H9 (cell line): ENCODE measurements at regions not wholly inside any gene's neighbourhood (a gene's known extent, or its start where the extent isn't known, plus 50 kb on each side); places are given as distances from the start of the nearest gene placed in this dataset.

Source experiments
- DNase-seq: peaks from one replicate; pipeline ENCODE4 v3.0.0-alpha.2; 2017
- H2AFZ ChIP-seq: one replicate; pipeline ENCODE4 v1.6.1; 2013; ENCODE audit warnings: mild to moderate bottlenecking, low read length, control low read depth, moderate library complexity
- H2AK5ac ChIP-seq: 2 replicates; pipeline ENCODE4 v1.6.1; 2013; ENCODE audit warnings: low read length, control low read depth, mixed read lengths; ENCODE audit not compliant: insufficient read length
- H2BK120ac ChIP-seq: one replicate; pipeline ENCODE4 v1.6.1; 2013; ENCODE audit warnings: low read depth, mild to moderate bottlenecking, low read length, control low read depth, inconsistent platforms; ENCODE audit not compliant: poor library complexity, severe bottlenecking
- H2BK12ac ChIP-seq: 2 replicates; pipeline ENCODE4 v1.6.1; 2013; ENCODE audit warnings: low read length, control low read depth, mixed read lengths, low read depth; ENCODE audit not compliant: insufficient read length
- H2BK15ac ChIP-seq: 2 replicates; pipeline ENCODE4 v1.6.1; 2013; ENCODE audit warnings: low read depth, low read length, control low read depth
- H2BK20ac ChIP-seq: one replicate; pipeline ENCODE4 v1.6.1; 2013; ENCODE audit warnings: low read depth, mild to moderate bottlenecking, low read length, control low read depth, inconsistent platforms; ENCODE audit not compliant: poor library complexity, severe bottlenecking
- H2BK5ac ChIP-seq: 2 replicates; pipeline ENCODE4 v1.6.1; 2013; ENCODE audit warnings: low read length, control low read depth, mixed read lengths; ENCODE audit not compliant: insufficient read length
- H3K14ac ChIP-seq: 2 replicates; pipeline ENCODE4 v1.6.1; 2013; ENCODE audit warnings: low read length, control low read depth; ENCODE audit not compliant: insufficient read depth
- H3K18ac ChIP-seq: 2 replicates; pipeline ENCODE4 v1.6.1; 2013; ENCODE audit warnings: low read depth, mild to moderate bottlenecking, mixed read lengths, low read length, control low read depth; ENCODE audit not compliant: insufficient read length
- H3K23ac ChIP-seq: 2 replicates; pipeline ENCODE4 v1.6.1; 2013; ENCODE audit warnings: low read length, control low read depth, mixed read lengths, low read depth; ENCODE audit not compliant: insufficient read length
- H3K23me2 ChIP-seq: 2 replicates; pipeline ENCODE4 v1.6.1; 2013; ENCODE audit warnings: low read depth, mild to moderate bottlenecking, mixed read lengths, low read length, control low read depth; ENCODE audit not compliant: insufficient read length, poor library complexity, severe bottlenecking
- H3K27ac ChIP-seq: 2 replicates; pipeline ENCODE4 v1.5.1; 2013; ENCODE audit warnings: low read length, control low read depth, mixed read lengths, low read depth; ENCODE audit not compliant: insufficient read length
- H3K27me3 ChIP-seq: 2 replicates; pipeline ENCODE4 v1.6.1; 2013; ENCODE audit warnings: low read length, control low read depth, inconsistent platforms; ENCODE audit not compliant: insufficient read depth
- H3K4ac ChIP-seq: 2 replicates; pipeline ENCODE4 v1.6.1; 2013; ENCODE audit warnings: low read depth, mild to moderate bottlenecking, control low read depth, inconsistent platforms, low read length, moderate library complexity
- H3K4me1 ChIP-seq: 2 replicates; pipeline ENCODE4 v1.6.1; 2013; ENCODE audit warnings: low read length, control low read depth, inconsistent platforms; ENCODE audit not compliant: insufficient read depth
- H3K4me2 ChIP-seq: 2 replicates; pipeline ENCODE4 v1.6.1; 2013; ENCODE audit warnings: low read length, control low read depth, mixed read lengths; ENCODE audit not compliant: insufficient read length, insufficient read depth
- H3K56ac ChIP-seq: 2 replicates; pipeline ENCODE4 v1.6.1; 2013; ENCODE audit warnings: low read depth, mild to moderate bottlenecking, mixed read lengths, low read length, control low read depth; ENCODE audit not compliant: insufficient read length
- H3K79me1 ChIP-seq: 2 replicates; pipeline ENCODE4 v1.6.1; 2013; ENCODE audit warnings: low read depth, mild to moderate bottlenecking, moderate library complexity, low read length, control low read depth, inconsistent platforms; ENCODE audit not compliant: insufficient read depth, poor library complexity, severe bottlenecking
- H3K79me2 ChIP-seq: 2 replicates; pipeline ENCODE4 v1.6.1; 2013; ENCODE audit warnings: low read length, control low read depth, inconsistent platforms; ENCODE audit not compliant: insufficient read depth
- H3K9ac ChIP-seq: 2 replicates; pipeline ENCODE4 v1.6.1; 2013; ENCODE audit warnings: low read length, control low read depth, mixed read lengths; ENCODE audit not compliant: insufficient read length; ENCODE audit errors: extremely low read depth
- H3K9me3 ChIP-seq: one replicate; pipeline ENCODE4 v1.6.1; 2013; ENCODE audit warnings: low read depth, low read length, inconsistent platforms; ENCODE audit not compliant: control insufficient read depth
- H3T11ph ChIP-seq: one replicate; pipeline ENCODE4 v1.6.1; 2013; ENCODE audit warnings: mild to moderate bottlenecking, low read length, control low read depth, inconsistent platforms
- H4K20me1 ChIP-seq: one replicate; pipeline ENCODE4 v1.6.1; 2013; ENCODE audit not compliant: control insufficient read depth, insufficient read length, insufficient read depth
- H4K5ac ChIP-seq: 2 replicates; pipeline ENCODE4 v1.6.1; 2013; ENCODE audit warnings: low read depth, mild to moderate bottlenecking, mixed read lengths, low read length, control low read depth; ENCODE audit not compliant: insufficient read length
- H4K8ac ChIP-seq: replicated peaks from 2 replicates; pipeline ENCODE4 v1.6.1; 2013; ENCODE audit warnings: low read length, control low read depth, mixed read lengths, low read depth; ENCODE audit not compliant: insufficient read length
- H4K91ac ChIP-seq: 2 replicates; pipeline ENCODE4 v1.6.1; 2013; ENCODE audit warnings: low read depth, mild to moderate bottlenecking, moderate library complexity, mixed read lengths, low read length, control low read depth; ENCODE audit not compliant: insufficient read length
- H3K27ac Mint-ChIP-seq, 3 experiments: 2 replicates in 2 of 3; 3 replicates in 1 of 3; pipeline ENCODE4 v1.8.0; 2020 to 2021; ENCODE audit warnings: mixed read lengths in 3 of 3, mild to moderate bottlenecking in 1 of 3, moderate library complexity in 1 of 3
- H3K27me3 Mint-ChIP-seq: 2 replicates; pipeline ENCODE4 v1.8.0; 2021; ENCODE audit warnings: low read depth, mild to moderate bottlenecking, moderate library complexity, mixed read lengths
- H3K36me3 Mint-ChIP-seq, 3 experiments: 2 replicates in 2 of 3; 3 replicates in 1 of 3; pipeline ENCODE4 v1.8.0; 2020 to 2021; ENCODE audit warnings: low read depth in 3 of 3, mixed read lengths in 3 of 3; ENCODE audit not compliant: insufficient read depth in 1 of 3
- H3K4me1 Mint-ChIP-seq, 2 experiments: 2 replicates each; pipeline ENCODE4 v1.8.0; 2020; ENCODE audit warnings: mixed read lengths in 2 of 2
- H3K4me3 Mint-ChIP-seq, 2 experiments: 2 replicates in 1 of 2; 3 replicates in 1 of 2; pipeline ENCODE4 v1.8.0; 2020 to 2021; ENCODE audit warnings: mild to moderate bottlenecking in 2 of 2, mixed read lengths in 2 of 2, moderate library complexity in 1 of 2
- H3K9me3 Mint-ChIP-seq, 2 experiments: 2 replicates in 1 of 2; 3 replicates in 1 of 2; pipeline ENCODE4 v1.8.0; 2020; ENCODE audit warnings: mild to moderate bottlenecking in 2 of 2, mixed read lengths in 2 of 2, moderate library complexity in 1 of 2
- CTCF ChIP-seq: fragments of 200-600 bp; sonication (generic); conservative IDR thresholded peaks from 3 replicates; pipeline ENCODE4 v1.8.0; 2021; ENCODE audit warnings: antibody characterized with exemption, mild to moderate bottlenecking

GRCh38 chr2:20504174-20504573 lies 57.3 kb downstream of the RHOB start:
- no peak overlapping the region for H4K8ac ChIP-seq
- no peak overlapping the region for H3K4me2 ChIP-seq
- H2BK120ac ChIP-seq: no peak overlapping the region
- H2AFZ ChIP-seq: no peak overlapping the region
- no peaks in the 10 kb centered on the region for H3K23me2 ChIP-seq
- no peak overlapping the region for H2BK12ac ChIP-seq
- H4K5ac ChIP-seq: no peak overlapping the region
- H2AK5ac ChIP-seq: no peak overlapping the region
- no peaks in the 10 kb centered on the region for H3K36me3 Mint-ChIP-seq
- no peaks in the 10 kb centered on the region for H3K27me3 ChIP-seq
- H3K27ac Mint-ChIP-seq: no peak overlapping the region
- no peak overlapping the region for H3K18ac ChIP-seq
- no peaks in the 10 kb centered on the region for H4K20me1 ChIP-seq
- H3K79me2 ChIP-seq: no peaks in the 10 kb centered on the region
- H3K14ac ChIP-seq: no peak overlapping the region
- no peaks in the 10 kb centered on the region for H3K4me1 ChIP-seq
- peaks cover 2% of the 10 kb centered on the region for H3K27me3 Mint-ChIP-seq
- H3K23ac ChIP-seq: no peak overlapping the region
- no peaks in the 10 kb centered on the region for H3K9me3 Mint-ChIP-seq
- no peak overlapping the region for H2BK20ac ChIP-seq
- no peaks in the 10 kb centered on the region for H3K79me1 ChIP-seq
- no peak overlapping the region for H3K9ac ChIP-seq
- no peak overlapping the region for H3K4me3 Mint-ChIP-seq
- TF ChIP-seq CTCF: no peak
- H3T11ph ChIP-seq: no peak overlapping the region
- no peaks in the 10 kb centered on the region for H3K9me3 ChIP-seq
- no peak overlapping the region for H3K4ac ChIP-seq
- no peak overlapping the region for H3K27ac ChIP-seq
- no peak overlapping the region for H4K91ac ChIP-seq
- H3K4me1 Mint-ChIP-seq: peaks cover 9 to 10% of the 10 kb centered on the region in 2 experiments; a peak in 2 of 4 replicates
- H2BK15ac ChIP-seq: no peak overlapping the region
- no peak overlapping the region for H2BK5ac ChIP-seq
- H3K56ac ChIP-seq: no peak overlapping the region
- no peak for DNase-seq
